Body of pancreas (tissue), 4 donors: ENCODE measurements at regions not wholly inside any gene's neighbourhood (a gene's known extent, or its start where the extent isn't known, plus 50 kb on each side); places are given as distances from the start of the nearest gene placed in this dataset.

Experiments used
- ATAC-seq: fragments of 150-250 bp; one replicate; pipeline ENCODE4 v1.9.1; 2016
- DNase-seq, 4 donors: peaks; one replicate each; pipeline ENCODE4 v3.0.0-alpha.2; 2019
- H3K27ac ChIP-seq, 4 donors: fragments of 200-600 bp; sonication (generic); 1 replicate in 3 of 4; 2 replicates in 1 of 4; pipeline versions ENCODE4 v1.5.1 to v1.6.1; 2016 to 2019; ENCODE audit warnings: mild to moderate bottlenecking in 1 of 4, mixed read lengths in 1 of 4, moderate library complexity in 1 of 4
- H3K27me3 ChIP-seq, 2 donors: fragments of 200-600 bp; sonication (generic); one replicate each; pipeline ENCODE4 v1.6.0; 2016; ENCODE audit warnings: mild to moderate bottlenecking in 1 of 2
- H3K36me3 ChIP-seq, 2 donors: fragments of 200-600 bp; sonication (generic); replicated peaks in 1 of 2; 2 replicates each; pipeline ENCODE4 v1.5.1; 2016; ENCODE audit warnings: low read depth in 2 of 2; ENCODE audit not compliant: insufficient read depth in 1 of 2
- H3K4me1 ChIP-seq: fragments of 200-600 bp; sonication (generic); one replicate; pipeline ENCODE4 v1.6.0; 2016
- H3K4me3 ChIP-seq, 2 donors: fragments of 200-600 bp; sonication (generic); 1 replicate in 1 of 2; 2 replicates in 1 of 2; pipeline ENCODE4 v1.5.1; 2016 to 2019
- H3K9me3 ChIP-seq, 3 donors: fragments of 200-600 bp; sonication (generic); 1 replicate in 2 of 3; 2 replicates in 1 of 3; pipeline ENCODE4 v1.5.1; 2016
- POLR2A ChIP-seq, 3 donors: fragments of 450-650 bp; IDR thresholded peaks; one replicate each; pipeline ENCODE4 v1.6.1; 2016; ENCODE audit warnings: antibody characterized with exemption in 3 of 3, mild to moderate bottlenecking in 2 of 3
- WGBS, 2 donors: methylation state at CpG; one replicate each; pipeline ENCODE4 v1.1.5; 2017; 5-methylcytosine and 5-hydroxymethylcytosine counted together
- intact Hi-C: fragments of 100-400 bp; cut with DNase I; formaldehyde crosslinking; loops from one replicate; pipeline ENCODE4 v1.15.1; 2023
- TF ChIP-seq, protein P1 (sequence below), 7 experiments: fragments of 450-650 bp in 4 of 7; fragments of 200-600 bp in 3 of 7; sonication (generic) in 3 of 7; IDR thresholded peaks; one replicate each; pipeline ENCODE4 v1.5.1; 2016 to 2019; ENCODE audit warnings: antibody characterized with exemption in 7 of 7

DNA sequence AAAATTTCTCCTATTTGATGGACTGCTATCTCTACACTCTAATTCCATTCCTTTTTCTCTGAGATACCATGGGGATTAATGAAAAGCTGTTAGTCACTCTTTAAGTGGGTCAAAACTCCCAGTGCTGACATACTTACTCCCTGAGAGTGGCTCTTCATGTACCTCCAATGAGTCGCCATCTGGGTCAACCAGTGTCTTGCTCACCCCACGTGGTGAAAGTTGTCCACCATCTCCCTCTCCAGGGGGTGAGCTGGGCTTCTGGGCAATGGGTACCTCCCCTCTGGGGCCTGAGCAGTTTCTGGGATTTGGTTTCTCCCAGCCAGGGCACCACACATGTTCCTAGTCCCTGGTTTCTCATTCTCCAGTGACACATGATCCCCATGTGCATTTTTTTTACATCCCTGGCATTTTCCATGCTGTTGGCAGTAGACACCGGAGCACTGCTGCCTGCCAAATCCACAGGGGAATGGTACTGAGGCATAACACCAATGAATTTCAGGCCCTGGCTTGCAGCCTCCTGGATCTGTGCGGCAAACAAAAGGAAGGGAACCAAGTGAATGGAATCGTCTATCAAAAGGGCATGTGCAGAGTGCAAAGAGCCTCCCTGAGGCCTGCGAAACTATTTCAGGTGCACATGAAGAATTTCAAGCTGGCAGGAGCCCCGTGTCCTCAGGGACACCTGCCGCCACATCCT is 817.9 kb upstream of the AMELY start:
- ATAC-seq = peak; percentile 6
- no peak for DNase-seq

DNA sequence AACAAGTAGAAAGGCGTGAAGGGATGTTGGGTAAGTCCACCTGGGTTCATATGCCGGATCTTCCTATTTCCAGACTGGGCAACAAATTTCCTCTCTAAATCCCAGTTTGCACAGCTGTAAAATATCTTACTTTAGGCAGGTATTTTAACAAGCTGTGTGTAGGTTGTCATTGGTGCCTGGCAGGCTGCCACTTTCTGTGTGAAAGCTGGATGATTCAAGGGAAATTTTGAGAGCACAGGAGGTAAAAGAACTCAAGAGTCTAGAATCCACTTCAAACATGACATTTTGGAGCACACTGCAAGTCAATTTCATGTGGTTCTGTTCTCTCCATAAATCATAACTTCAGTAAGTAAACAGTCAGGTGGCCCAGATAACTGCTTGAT is 817.4 kb upstream of the AMELY start:
- TF ChIP-seq, protein P1, sequence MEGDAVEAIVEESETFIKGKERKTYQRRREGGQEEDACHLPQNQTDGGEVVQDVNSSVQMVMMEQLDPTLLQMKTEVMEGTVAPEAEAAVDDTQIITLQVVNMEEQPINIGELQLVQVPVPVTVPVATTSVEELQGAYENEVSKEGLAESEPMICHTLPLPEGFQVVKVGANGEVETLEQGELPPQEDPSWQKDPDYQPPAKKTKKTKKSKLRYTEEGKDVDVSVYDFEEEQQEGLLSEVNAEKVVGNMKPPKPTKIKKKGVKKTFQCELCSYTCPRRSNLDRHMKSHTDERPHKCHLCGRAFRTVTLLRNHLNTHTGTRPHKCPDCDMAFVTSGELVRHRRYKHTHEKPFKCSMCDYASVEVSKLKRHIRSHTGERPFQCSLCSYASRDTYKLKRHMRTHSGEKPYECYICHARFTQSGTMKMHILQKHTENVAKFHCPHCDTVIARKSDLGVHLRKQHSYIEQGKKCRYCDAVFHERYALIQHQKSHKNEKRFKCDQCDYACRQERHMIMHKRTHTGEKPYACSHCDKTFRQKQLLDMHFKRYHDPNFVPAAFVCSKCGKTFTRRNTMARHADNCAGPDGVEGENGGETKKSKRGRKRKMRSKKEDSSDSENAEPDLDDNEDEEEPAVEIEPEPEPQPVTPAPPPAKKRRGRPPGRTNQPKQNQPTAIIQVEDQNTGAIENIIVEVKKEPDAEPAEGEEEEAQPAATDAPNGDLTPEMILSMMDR (IDR thresholded peaks at IDR 0.05) = no peak
- TF ChIP-seq POLR2A (IDR thresholded peaks at IDR 0.05) = no peak
- Histone ChIP-seq H3K27me3 (no peaks in the 10 kb centered on the region), H3K9me3 (no peaks in the 10 kb centered on the region), H3K27ac (no peak overlapping the region), H3K4me3 (no peak overlapping the region), H3K4me1 (peaks cover 10% of the 10 kb centered on the region), H3K36me3 (no peaks in the 10 kb centered on the region)
- DNase-seq (peak in 2 of 4 donors; percentile 6 to 20), ATAC-seq (no peak)
- WGBS, 2 donors = 50 to 54% methylated on average over 2 of the region's 2 CpGs
- intact Hi-C loops = no loop called here

More for the DNA sequence above, 817.9 kb upstream of the AMELY start:
- intact Hi-C loops = no loop called here
- H3K9me3 ChIP-seq = no peaks in the 10 kb centered on the region
- no peak overlapping the region for H3K4me3 ChIP-seq
- 51 to 60% methylated on average over 6 to 7 of the region's 8 CpGs for WGBS, 2 donors
- H3K4me1 ChIP-seq = peaks cover 10% of the 10 kb centered on the region
- no peak overlapping the region for H3K27ac ChIP-seq
- H3K36me3 ChIP-seq = no peaks in the 10 kb centered on the region
- TF ChIP-seq, protein P1 (IDR thresholded peaks at IDR 0.05) = no peak
- no peak for TF ChIP-seq POLR2A (IDR thresholded peaks at IDR 0.05)
- H3K27me3 ChIP-seq = no peaks in the 10 kb centered on the region

DNA sequence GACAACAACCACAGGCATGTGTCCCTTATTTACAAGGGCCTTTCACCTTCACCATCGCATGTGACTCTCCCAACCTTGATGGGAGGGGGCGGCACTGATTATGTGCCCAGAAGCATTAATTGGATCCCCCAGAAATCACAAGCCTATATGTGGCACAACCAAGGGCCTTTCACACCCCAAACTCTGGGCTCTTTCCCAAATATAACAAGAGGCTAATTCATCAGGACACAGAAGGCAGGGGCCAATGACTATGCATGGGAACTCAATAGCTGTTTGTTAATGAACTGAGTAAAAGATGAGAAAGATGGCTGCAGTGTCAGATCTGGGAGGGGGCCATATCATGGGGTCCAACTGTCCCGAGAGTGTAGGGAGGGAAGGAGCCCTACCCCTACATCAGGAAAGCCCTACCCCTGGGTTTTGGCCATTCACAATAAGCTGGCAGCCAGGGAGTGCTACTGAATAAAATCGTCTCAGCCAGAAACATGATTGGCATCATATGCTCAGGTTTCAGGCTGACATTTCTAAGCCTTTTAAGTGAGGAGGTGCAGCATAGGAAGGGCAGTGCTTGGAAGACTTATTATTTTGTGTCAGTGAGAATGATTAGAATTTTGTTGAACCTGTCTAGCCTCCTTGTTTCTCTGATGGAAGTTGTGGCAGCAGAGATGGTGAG is 814.4 kb upstream of the AMELY start:
- intact Hi-C loops = no loop called here
- peaks cover 10% of the 10 kb centered on the region for H3K4me1 ChIP-seq
- TF ChIP-seq POLR2A (IDR thresholded peaks at IDR 0.05) = no peak
- TF ChIP-seq, protein P1 (IDR thresholded peaks at IDR 0.05) = no peak
- H3K4me3 ChIP-seq = no peak overlapping the region
- no peaks in the 10 kb centered on the region for H3K9me3 ChIP-seq
- H3K27ac ChIP-seq = no peak overlapping the region
- 80 to 100% methylated on average over 2 to 4 of the region's 4 CpGs for WGBS, 2 donors
- no peaks in the 10 kb centered on the region for H3K27me3 ChIP-seq
- DNase-seq = no peak
- no peaks in the 10 kb centered on the region for H3K36me3 ChIP-seq
- ATAC-seq = no peak

DNA sequence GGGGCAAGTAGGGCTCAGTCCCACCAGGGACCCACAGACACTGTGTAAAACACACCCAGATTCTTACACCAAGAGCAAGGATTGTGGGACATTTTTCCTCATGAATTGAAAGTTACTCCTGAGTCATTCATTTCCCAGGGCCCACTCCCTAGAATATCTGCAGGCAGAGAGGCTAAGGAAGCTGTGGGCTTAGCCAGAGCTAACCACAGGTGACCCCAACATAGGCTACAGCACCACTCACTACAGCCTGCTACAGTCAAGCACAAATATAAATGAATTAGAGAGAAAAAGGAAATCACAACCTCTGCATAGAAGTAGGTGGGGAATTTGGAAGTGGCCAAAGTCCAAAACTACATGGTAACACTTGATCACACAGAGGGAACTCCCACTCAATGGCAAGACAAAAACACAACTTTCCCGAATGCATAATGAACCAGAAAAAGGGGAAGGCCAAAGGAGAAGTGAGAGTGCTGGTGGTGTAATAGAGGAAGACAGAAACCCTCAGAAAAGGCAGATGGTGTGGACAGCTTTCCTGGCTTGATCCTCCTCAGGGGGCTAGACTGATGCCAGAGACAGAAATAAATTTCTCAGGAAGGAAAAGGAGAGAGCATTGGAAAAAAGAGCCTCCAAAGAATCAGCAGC is 812.6 kb upstream of the AMELY start:
- Histone ChIP-seq H3K4me1 (peaks cover 3% of the 10 kb centered on the region), H3K27me3 (no peaks in the 10 kb centered on the region), H3K4me3 (no peak overlapping the region), H3K9me3 (no peaks in the 10 kb centered on the region), H3K27ac (no peak overlapping the region), H3K36me3 (no peaks in the 10 kb centered on the region)
- DNase-seq = peak in 1 of 4 donors; percentile 11
- TF ChIP-seq, protein P1 (IDR thresholded peaks at IDR 0.05) = no peak
- TF ChIP-seq POLR2A (IDR thresholded peaks at IDR 0.05) = no peak
- no peak for ATAC-seq
- 67 to 80% methylated on average over 1 of the region's 1 CpG for WGBS, 2 donors
- intact Hi-C loops = no loop called here
